HG02623 (cell line): ENCODE measurements at regions not wholly inside any gene's neighbourhood (a gene's known extent, or its start where the extent isn't known, plus 50 kb on each side); places are given as distances from the start of the nearest gene placed in this dataset.

Experiments
- ATAC-seq: cut with Tn5 transposase; IDR thresholded peaks from one replicate; pipeline ENCODE4 v1.9.1; 2021; ENCODE audit warnings: moderate library complexity; ENCODE audit not compliant: unreplicated experiment

- ATAC-seq: no peak
Measured at GRCh38 chr2:35033748-35034147, 1321.8 kb upstream of the CRIM1 start.

GRCh38 chr2:35023545-35023944, 1332.0 kb upstream of the CRIM1 start:
- no peak for ATAC-seq

- ATAC-seq: no peak
Measured at GRCh38 chr2:35000453-35000852, 1355.1 kb upstream of the CRIM1 start.

- ATAC-seq: no peak
Measured at GRCh38 chr2:34998741-34999140, 1356.8 kb upstream of the CRIM1 start.

GRCh38 chr2:34997779-34998178, 1357.8 kb upstream of the CRIM1 start:
- ATAC-seq: no peak

GRCh38 chr2:34995196-34995595, 1360.4 kb upstream of the CRIM1 start:
- no peak for ATAC-seq

GRCh38 chr2:34991508-34992274, 1363.9 kb upstream of the CRIM1 start:
- no peak for ATAC-seq

GRCh38 chr2:34985474-34985873, 1370.1 kb upstream of the CRIM1 start:
- no peak for ATAC-seq

GRCh38 chr2:34980689-34981088, 1374.9 kb upstream of the CRIM1 start:
- ATAC-seq: no peak

GRCh38 chr2:34979148-34979547, 1376.4 kb upstream of the CRIM1 start:
- ATAC-seq: no peak

- no peak for ATAC-seq
Measured at GRCh38 chr2:34961822-34962221, 1362.7 kb upstream of the FAM98A start.

GRCh38 chr2:34954758-34955157, 1355.7 kb upstream of the FAM98A start:
- ATAC-seq: no peak

GRCh38 chr2:34950797-34951196, 1351.7 kb upstream of the FAM98A start:
- no peak for ATAC-seq

- ATAC-seq: no peak
Measured at GRCh38 chr2:34949316-34949715, 1350.2 kb upstream of the FAM98A start.

- ATAC-seq: no peak
Measured at GRCh38 chr2:34936089-34936488, 1337.0 kb upstream of the FAM98A start.

- ATAC-seq: peak; percentile 97
Measured at GRCh38 chr2:34912084-34912483, 1313.0 kb upstream of the FAM98A start.

- ATAC-seq: no peak
Measured at GRCh38 chr2:34909992-34910705, 1311.0 kb upstream of the FAM98A start.

GRCh38 chr2:34907812-34908211, 1308.7 kb upstream of the FAM98A start:
- no peak for ATAC-seq

- ATAC-seq: no peak
Measured at GRCh38 chr2:34901739-34902138, 1302.6 kb upstream of the FAM98A start.

GRCh38 chr2:34899079-34899478, 1300.0 kb upstream of the FAM98A start:
- ATAC-seq: no peak

- ATAC-seq: no peak
Measured at GRCh38 chr2:34892766-34893165, 1293.7 kb upstream of the FAM98A start.

- no peak for ATAC-seq
Measured at GRCh38 chr2:34892256-34892655, 1293.2 kb upstream of the FAM98A start.
